ENCODE measurements at regions not wholly inside any gene's neighbourhood (a gene's known extent, or its start where the extent isn't known, plus 50 kb on each side); places are given as distances from the start of the nearest gene placed in this dataset.

- Histone ChIP-seq H3K27me3 (peaks cover 7% of the 10 kb centered on the region), H3K4me3 (no peak overlapping the region), H3K36me3 (no peaks in the 10 kb centered on the region), H3K9me3 (no peaks in the 10 kb centered on the region)
- no peak for DNase-seq
These were observed 655.4 kb downstream of the GALR1 start for GRCh38 chr18:77905011-77905410.

- no peaks in the 10 kb centered on the region for H3K36me3 ChIP-seq
These were observed 655.9 kb downstream of the GALR1 start for GRCh38 chr18:77905449-77906055.

GRCh38 chr18:77906103-77906892, 656.6 kb downstream of the GALR1 start:
- peaks cover 9% of the 10 kb centered on the region for H3K27me3 ChIP-seq
- no peaks in the 10 kb centered on the region for H3K9me3 ChIP-seq
- no peak overlapping the region for H3K4me3 ChIP-seq
- no peak for DNase-seq
- H3K36me3 ChIP-seq, result no peaks in the 10 kb centered on the region

More at GRCh38 chr18:77905449-77906055, 655.9 kb downstream of the GALR1 start:
- Histone ChIP-seq H3K4me3 (no peak overlapping the region), H3K9me3 (no peaks in the 10 kb centered on the region), H3K27me3 (peaks cover 7% of the 10 kb centered on the region)
- DNase-seq, result no peak

- DNase-seq, result no peak
- Histone ChIP-seq H3K4me3 (no peak overlapping the region), H3K27me3 (peaks cover 25% of the 10 kb centered on the region), H3K36me3 (no peaks in the 10 kb centered on the region), H3K9me3 (no peaks in the 10 kb centered on the region)
These were observed 660.7 kb downstream of the GALR1 start for GRCh38 chr18:77910347-77910746.

- no peaks in the 10 kb centered on the region for H3K9me3 ChIP-seq
- no peaks in the 10 kb centered on the region for H3K36me3 ChIP-seq
- no peak overlapping the region for H3K4me3 ChIP-seq
- peaks cover 28% of the 10 kb centered on the region for H3K27me3 ChIP-seq
- DNase-seq, result no peak
These were observed 662.4 kb downstream of the GALR1 start for GRCh38 chr18:77911971-77912605.

- DNase-seq, result no peak
- Histone ChIP-seq H3K27me3 (peaks cover 4% of the 10 kb centered on the region; the same call in 1 of the 2 replicates), H3K4me3 (no peak overlapping the region), H3K9me3 (no peaks in the 10 kb centered on the region), H3K36me3 (no peaks in the 10 kb centered on the region)
These were observed 669.1 kb downstream of the GALR1 start for GRCh38 chr18:77918730-77919129.

GRCh38 chr18:77919923-77920322, 670.3 kb downstream of the GALR1 start:
- H3K36me3 ChIP-seq, result no peaks in the 10 kb centered on the region
- no peak overlapping the region for H3K4me3 ChIP-seq
- no peak for DNase-seq
- H3K9me3 ChIP-seq, result no peaks in the 10 kb centered on the region
- H3K27me3 ChIP-seq, result peaks cover 4% of the 10 kb centered on the region; the same call in 1 of the 2 replicates

GRCh38 chr18:77935342-77935741, 685.7 kb downstream of the GALR1 start:
- Histone ChIP-seq H3K27me3 (no peaks in the 10 kb centered on the region), H3K9me3 (no peaks in the 10 kb centered on the region), H3K36me3 (no peaks in the 10 kb centered on the region), H3K4me3 (no peak overlapping the region)
- DNase-seq, result no peak

GRCh38 chr18:77940566-77940965, 690.9 kb downstream of the GALR1 start:
- no peak for DNase-seq
- Histone ChIP-seq H3K27me3 (no peaks in the 10 kb centered on the region), H3K36me3 (no peaks in the 10 kb centered on the region), H3K9me3 (no peaks in the 10 kb centered on the region), H3K4me3 (no peak overlapping the region)

GRCh38 chr18:77944533-77944932, 694.9 kb downstream of the GALR1 start:
- no peak for DNase-seq
- Histone ChIP-seq H3K4me3 (no peak overlapping the region), H3K27me3 (no peaks in the 10 kb centered on the region)

GRCh38 chr18:77948567-77948966, 698.9 kb downstream of the GALR1 start:
- DNase-seq, result no peak

More at GRCh38 chr18:77944533-77944932, 694.9 kb downstream of the GALR1 start:
- H3K36me3 ChIP-seq, result no peaks in the 10 kb centered on the region
- H3K9me3 ChIP-seq, result no peaks in the 10 kb centered on the region

GRCh38 chr18:77949355-77949973, 699.8 kb downstream of the GALR1 start:
- Histone ChIP-seq H3K36me3 (no peaks in the 10 kb centered on the region), H3K27me3 (no peaks in the 10 kb centered on the region), H3K9me3 (no peaks in the 10 kb centered on the region), H3K4me3 (no peak overlapping the region)
- DNase-seq, result no peak

More at GRCh38 chr18:77948567-77948966, 698.9 kb downstream of the GALR1 start:
- no peaks in the 10 kb centered on the region for H3K9me3 ChIP-seq
- H3K4me3 ChIP-seq, result no peak overlapping the region
- H3K27me3 ChIP-seq, result no peaks in the 10 kb centered on the region
- H3K36me3 ChIP-seq, result no peaks in the 10 kb centered on the region

GRCh38 chr18:77959248-77959647, 709.6 kb downstream of the GALR1 start:
- no peaks in the 10 kb centered on the region for H3K27me3 ChIP-seq
- no peaks in the 10 kb centered on the region for H3K9me3 ChIP-seq
- H3K36me3 ChIP-seq, result no peaks in the 10 kb centered on the region
- DNase-seq, result no peak
- H3K4me3 ChIP-seq, result no peak overlapping the region

- DNase-seq, result no peak
- Histone ChIP-seq H3K27me3 (no peaks in the 10 kb centered on the region), H3K4me3 (no peak overlapping the region), H3K36me3 (no peaks in the 10 kb centered on the region), H3K9me3 (no peaks in the 10 kb centered on the region)
These were observed 711.3 kb downstream of the GALR1 start for GRCh38 chr18:77960791-77961410.

GRCh38 chr18:77967071-77967470, 717.4 kb downstream of the GALR1 start:
- no peak overlapping the region for H3K4me3 ChIP-seq
- H3K9me3 ChIP-seq, result no peaks in the 10 kb centered on the region
- no peaks in the 10 kb centered on the region for H3K36me3 ChIP-seq
- H3K27me3 ChIP-seq, result peaks cover 2% of the 10 kb centered on the region; the same call in 1 of the 2 replicates
- no peak for DNase-seq

- H3K9me3 ChIP-seq, result no peaks in the 10 kb centered on the region
- no peak for DNase-seq
- peaks cover 2% of the 10 kb centered on the region; the same call in 1 of the 2 replicates for H3K27me3 ChIP-seq
- no peaks in the 10 kb centered on the region for H3K36me3 ChIP-seq
- H3K4me3 ChIP-seq, result no peak overlapping the region
These were observed 718.1 kb downstream of the GALR1 start for GRCh38 chr18:77967791-77968190.

- DNase-seq, result no peak
- H3K9me3 ChIP-seq, result no peaks in the 10 kb centered on the region
- H3K4me3 ChIP-seq, result no peak overlapping the region
These were observed 720.3 kb downstream of the GALR1 start for GRCh38 chr18:77969972-77970371.

More at GRCh38 chr18:77969972-77970371, 720.3 kb downstream of the GALR1 start:
- Histone ChIP-seq H3K27me3 (peaks cover 2% of the 10 kb centered on the region; the same call in 1 of the 2 replicates), H3K36me3 (no peaks in the 10 kb centered on the region)
